Colonic mucosa (tissue), 4 donors: ENCODE measurements at regions not wholly inside any gene's neighbourhood (a gene's known extent, or its start where the extent isn't known, plus 50 kb on each side); places are given as distances from the start of the nearest gene placed in this dataset.

Experiments used
- DNase-seq: peaks from one replicate; pipeline ENCODE4 v3.0.0-alpha.2; 2020
- H3K27ac ChIP-seq: fragments of 200-600 bp; one replicate; pipeline ENCODE4 v1.8.0; 2021
- H3K27me3 ChIP-seq: fragments of 200-600 bp; one replicate; pipeline ENCODE4 v1.8.0; 2021
- H3K36me3 ChIP-seq: fragments of 200-600 bp; one replicate; pipeline ENCODE4 v1.8.0; 2021
- H3K4me1 ChIP-seq: fragments of 200-600 bp; one replicate; pipeline ENCODE4 v1.8.0; 2021; ENCODE audit warnings: mild to moderate bottlenecking
- H3K4me3 ChIP-seq: fragments of 200-600 bp; one replicate; pipeline ENCODE4 v1.8.0; 2021
- H3K9ac ChIP-seq, 2 donors: one replicate each; pipeline ENCODE4 v1.7.0; 2013; ENCODE audit warnings: control low read depth in 2 of 2, low read depth in 2 of 2, low read length in 2 of 2
- H3K9me3 ChIP-seq: fragments of 200-600 bp; one replicate; pipeline ENCODE4 v1.8.0; 2021
- CTCF ChIP-seq: fragments of 200-600 bp; IDR thresholded peaks from one replicate; pipeline ENCODE4 v1.8.0; 2022; ENCODE audit warnings: antibody characterized with exemption, mild to moderate bottlenecking
- intact Hi-C: fragments of 100-400 bp; cut with DNase I; formaldehyde crosslinking; loops from one replicate; pipeline ENCODE4 v1.14.1; 2022
- donor health status: healthy.
- donor health status: DM: no; HTN: no; CAD: no.
- donor health status: DM: no; HTN: no; CAD: no.

- DNase-seq = no peak
- intact Hi-C loops = loop anchor here (10.0 kb wide), 1 partner anchor 149 kb away; no protein-coding TSS in a partner anchor
- no peaks in the 10 kb centered on the region for H3K4me1 ChIP-seq
- H3K27ac ChIP-seq = no peak overlapping the region
- no peak overlapping the region for H3K4me3 ChIP-seq
- no peak for TF ChIP-seq CTCF
- no peaks in the 10 kb centered on the region for H3K36me3 ChIP-seq
- no peaks in the 10 kb centered on the region for H3K27me3 ChIP-seq
- H3K9ac ChIP-seq = no peak overlapping the region
- no peaks in the 10 kb centered on the region for H3K9me3 ChIP-seq
Measured at GRCh38 chr2:39524061-39524460, 87.0 kb upstream of the MAP4K3 start.

- Histone ChIP-seq H3K36me3 (no peaks in the 10 kb centered on the region), H3K4me3 (no peak overlapping the region), H3K4me1 (no peaks in the 10 kb centered on the region), H3K9ac (no peak overlapping the region), H3K27me3 (no peaks in the 10 kb centered on the region), H3K9me3 (no peaks in the 10 kb centered on the region), H3K27ac (no peak overlapping the region)
- TF ChIP-seq CTCF = no peak
- DNase-seq = no peak
- intact Hi-C loops = loop anchor here (10.0 kb wide), 1 partner anchor 150 kb away; no protein-coding TSS in a partner anchor
Measured at GRCh38 chr2:39524756-39525635, 87.9 kb upstream of the MAP4K3 start.

GRCh38 chr2:39525636-39526412 is 88.7 kb upstream of the MAP4K3 start:
- DNase-seq = no peak
- H3K9ac ChIP-seq = no peak overlapping the region
- intact Hi-C loops = loop anchor here (10.0 kb wide), 1 partner anchor 151 kb away; no protein-coding TSS in a partner anchor
- no peaks in the 10 kb centered on the region for H3K27me3 ChIP-seq
- H3K4me3 ChIP-seq = no peak overlapping the region
- no peaks in the 10 kb centered on the region for H3K4me1 ChIP-seq
- no peaks in the 10 kb centered on the region for H3K36me3 ChIP-seq
- H3K27ac ChIP-seq = no peak overlapping the region
- H3K9me3 ChIP-seq = no peaks in the 10 kb centered on the region
- TF ChIP-seq CTCF = no peak

GRCh38 chr2:39528701-39529100 is 91.6 kb upstream of the MAP4K3 start:
- no peak overlapping the region for H3K27ac ChIP-seq
- no peak overlapping the region for H3K4me3 ChIP-seq
- H3K36me3 ChIP-seq = no peaks in the 10 kb centered on the region
- no peaks in the 10 kb centered on the region for H3K4me1 ChIP-seq
- no peak overlapping the region for H3K9ac ChIP-seq
- H3K27me3 ChIP-seq = no peaks in the 10 kb centered on the region
- no peak for DNase-seq
- TF ChIP-seq CTCF = no peak
- intact Hi-C loops = loop anchor here (10.0 kb wide), 1 partner anchor 154 kb away; no protein-coding TSS in a partner anchor
- no peaks in the 10 kb centered on the region for H3K9me3 ChIP-seq

- no peak for TF ChIP-seq CTCF
- DNase-seq = no peak
- intact Hi-C loops = loop anchor here (10.0 kb wide), 1 partner anchor 155 kb away; no protein-coding TSS in a partner anchor
- no peak overlapping the region for H3K27ac ChIP-seq
- H3K36me3 ChIP-seq = no peaks in the 10 kb centered on the region
- H3K27me3 ChIP-seq = no peaks in the 10 kb centered on the region
- no peaks in the 10 kb centered on the region for H3K4me1 ChIP-seq
- no peak overlapping the region for H3K4me3 ChIP-seq
- H3K9ac ChIP-seq = no peak overlapping the region
- H3K9me3 ChIP-seq = no peaks in the 10 kb centered on the region
Measured at GRCh38 chr2:39529836-39530235, 92.8 kb upstream of the MAP4K3 start.
